Immature natural killer cell (primary cell): ENCODE measurements at regions not wholly inside any gene's neighbourhood (a gene's known extent, or its start where the extent isn't known, plus 50 kb on each side); places are given as distances from the start of the nearest gene placed in this dataset.

ENCODE experiments used
- DNase-seq, 3 donors: peaks; one replicate each; pipeline ENCODE4 v3.0.0; 2022; ENCODE audit warnings: mixed read lengths in 1 of 3
- H3K27ac Mint-ChIP-seq, 6 donors: one replicate each; pipeline ENCODE4 v1.8.0; 2020; ENCODE audit warnings: mixed read lengths in 6 of 6, mild to moderate bottlenecking in 5 of 6, inconsistent platforms in 4 of 6, moderate library complexity in 3 of 6
- H3K27me3 Mint-ChIP-seq, 3 donors: one replicate each; pipeline ENCODE4 v1.8.0; 2020 to 2021; ENCODE audit warnings: low read depth in 3 of 3, mild to moderate bottlenecking in 3 of 3, mixed read lengths in 3 of 3, moderate library complexity in 3 of 3, inconsistent platforms in 1 of 3
- H3K36me3 Mint-ChIP-seq, 3 donors: one replicate each; pipeline ENCODE4 v1.8.0; 2020; ENCODE audit warnings: mixed read lengths in 3 of 3, inconsistent platforms in 2 of 3, mild to moderate bottlenecking in 2 of 3
- H3K4me1 Mint-ChIP-seq, 2 donors: one replicate each; pipeline ENCODE4 v1.8.0; 2020; ENCODE audit warnings: inconsistent platforms in 2 of 2, mild to moderate bottlenecking in 2 of 2, mixed read lengths in 2 of 2, moderate library complexity in 1 of 2
- H3K4me3 Mint-ChIP-seq, 5 donors: one replicate each; pipeline ENCODE4 v1.8.0; 2020; ENCODE audit warnings: mild to moderate bottlenecking in 5 of 5, mixed read lengths in 5 of 5, inconsistent platforms in 3 of 5, moderate library complexity in 3 of 5
- H3K9me3 Mint-ChIP-seq, 6 donors: one replicate each; pipeline ENCODE4 v1.8.0; 2020; ENCODE audit warnings: mild to moderate bottlenecking in 6 of 6, mixed read lengths in 6 of 6, inconsistent platforms in 4 of 6, moderate library complexity in 3 of 6

DNA sequence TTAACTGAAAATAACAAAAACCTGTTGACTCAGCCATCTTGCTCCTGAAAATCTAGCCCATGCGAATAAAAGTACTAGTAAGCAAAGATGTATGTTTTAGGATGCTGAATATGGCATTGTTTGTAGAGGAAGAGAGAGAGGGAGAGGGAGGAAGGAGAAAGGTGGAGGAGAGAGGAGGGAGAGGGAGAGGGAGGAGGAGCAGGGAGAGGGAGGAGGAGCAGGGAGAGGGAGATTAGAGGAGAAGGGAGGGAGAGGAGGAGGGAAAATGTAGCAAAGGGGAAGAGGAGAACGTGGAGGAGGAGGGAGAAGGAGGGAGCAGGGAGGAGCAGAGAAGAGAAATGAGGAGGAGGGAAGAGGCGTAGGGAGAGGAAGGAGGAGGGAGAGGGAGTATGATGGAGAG, 324.5 kb upstream of the EEF2KMT start:
- H3K4me1 Mint-ChIP-seq = no peaks in the 10 kb centered on the region
- no peak overlapping the region for H3K4me3 Mint-ChIP-seq
- H3K36me3 Mint-ChIP-seq = no peaks in the 10 kb centered on the region
- no peak for DNase-seq
- no peak overlapping the region for H3K27ac Mint-ChIP-seq
- H3K27me3 Mint-ChIP-seq = peaks cover 0 to 9% (median 3%) of the 10 kb centered on the region in 3 donors
- no peaks in the 10 kb centered on the region for H3K9me3 Mint-ChIP-seq

DNA sequence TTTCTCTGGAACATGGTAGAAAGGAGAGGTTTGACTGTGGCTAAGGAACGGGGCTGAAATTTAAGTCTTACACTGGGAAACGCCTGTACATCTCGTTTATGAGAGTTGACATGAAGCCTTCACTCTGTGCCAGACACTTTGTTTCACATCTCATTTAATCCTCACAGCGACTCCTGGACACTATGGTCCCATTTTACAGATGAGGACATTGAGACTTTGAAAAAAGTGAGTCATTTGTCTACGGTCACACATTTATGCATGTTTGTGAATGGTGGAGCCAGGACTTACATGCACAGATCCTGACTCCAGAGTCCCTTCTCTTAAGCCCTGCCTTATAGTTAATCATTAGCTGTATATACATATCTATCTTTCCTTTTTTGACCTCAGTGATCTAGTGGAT, 318.4 kb upstream of the EEF2KMT start:
- Mint-ChIP-seq H3K4me1 (no peaks in the 10 kb centered on the region), H3K9me3 (no peaks in the 10 kb centered on the region), H3K27me3 (peaks cover 0 to 20% (median 3%) of the 10 kb centered on the region in 3 donors), H3K36me3 (no peaks in the 10 kb centered on the region), H3K27ac (no peak overlapping the region), H3K4me3 (no peak overlapping the region)
- no peak for DNase-seq

DNA sequence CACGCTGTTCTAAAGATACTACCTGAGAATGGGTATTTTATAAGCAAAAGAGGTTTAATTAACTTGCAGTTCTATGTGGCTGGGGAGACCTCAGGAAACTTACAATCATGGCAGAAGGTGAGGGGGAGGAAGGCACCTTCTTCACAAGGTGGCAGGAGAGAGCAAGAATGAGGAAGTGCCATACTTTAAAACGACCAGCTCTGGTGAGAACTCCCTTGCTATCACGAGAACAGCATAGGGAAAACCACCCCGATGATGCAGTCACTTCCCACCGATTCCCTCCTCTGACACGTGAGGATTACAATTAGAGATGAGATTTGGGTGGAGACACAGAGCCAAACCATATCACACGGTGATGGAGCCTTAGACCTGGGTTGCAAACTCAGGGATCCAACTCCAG, 317.5 kb upstream of the EEF2KMT start:
- H3K9me3 Mint-ChIP-seq = no peaks in the 10 kb centered on the region
- DNase-seq = no peak
- no peaks in the 10 kb centered on the region for H3K4me1 Mint-ChIP-seq
- H3K4me3 Mint-ChIP-seq = no peak overlapping the region
- no peak overlapping the region for H3K27ac Mint-ChIP-seq
- H3K27me3 Mint-ChIP-seq = peaks cover 1 to 20% (median 3%) of the 10 kb centered on the region in 3 donors
- no peaks in the 10 kb centered on the region for H3K36me3 Mint-ChIP-seq

DNA sequence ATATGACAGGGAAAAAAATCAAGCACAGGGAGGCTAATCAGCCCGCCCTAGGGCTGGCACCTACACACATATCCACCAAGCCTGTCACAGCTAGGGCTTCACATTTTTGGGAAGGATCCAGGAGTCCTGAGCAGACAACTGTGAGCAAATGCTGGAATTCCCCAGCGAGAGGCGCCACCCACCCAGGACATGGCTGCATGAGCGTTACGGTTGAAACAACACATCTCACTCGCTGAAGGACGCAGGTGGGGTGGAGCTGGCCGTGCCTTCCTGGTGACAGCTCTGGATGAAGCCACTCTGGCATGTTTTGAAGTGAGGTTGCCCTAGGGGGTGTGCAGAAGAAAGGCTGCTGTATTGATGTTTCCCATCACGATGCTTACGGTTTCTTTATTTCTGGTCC, 315.1 kb upstream of the EEF2KMT start:
- no peaks in the 10 kb centered on the region for H3K36me3 Mint-ChIP-seq
- H3K4me3 Mint-ChIP-seq = no peak overlapping the region
- no peak overlapping the region for H3K27ac Mint-ChIP-seq
- no peaks in the 10 kb centered on the region for H3K9me3 Mint-ChIP-seq
- DNase-seq = no peak
- no peaks in the 10 kb centered on the region for H3K4me1 Mint-ChIP-seq
- peaks cover 1 to 21% (median 3%) of the 10 kb centered on the region in 3 donors for H3K27me3 Mint-ChIP-seq

DNA sequence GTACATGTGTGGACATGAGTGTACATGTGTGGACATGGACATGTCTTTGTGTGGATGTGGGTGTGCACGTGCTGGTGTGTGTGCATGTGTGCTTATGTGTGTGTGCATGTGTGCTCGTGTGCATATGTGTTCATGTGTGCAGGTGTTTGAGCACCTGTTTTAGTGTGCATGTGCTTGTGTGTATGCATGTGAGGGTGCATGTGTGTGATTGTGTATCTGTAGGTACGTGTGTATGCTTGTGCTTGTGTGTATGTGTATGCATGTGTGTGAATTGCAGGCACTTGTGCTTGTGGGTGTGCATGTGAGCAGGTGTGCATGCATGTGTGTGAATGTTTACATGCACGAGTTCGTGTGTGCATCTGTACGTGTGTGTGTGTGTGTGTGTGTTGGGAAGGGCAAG, 300.6 kb upstream of the EEF2KMT start:
- no peaks in the 10 kb centered on the region for H3K4me1 Mint-ChIP-seq
- no peaks in the 10 kb centered on the region for H3K36me3 Mint-ChIP-seq
- DNase-seq = no peak
- no peak overlapping the region for H3K27ac Mint-ChIP-seq
- no peak overlapping the region for H3K4me3 Mint-ChIP-seq
- peaks cover 0 to 4% (median 3%) of the 10 kb centered on the region in 3 donors for H3K27me3 Mint-ChIP-seq
- peaks cover 0 to 2% (median 0%) of the 10 kb centered on the region in 6 donors for H3K9me3 Mint-ChIP-seq

DNA sequence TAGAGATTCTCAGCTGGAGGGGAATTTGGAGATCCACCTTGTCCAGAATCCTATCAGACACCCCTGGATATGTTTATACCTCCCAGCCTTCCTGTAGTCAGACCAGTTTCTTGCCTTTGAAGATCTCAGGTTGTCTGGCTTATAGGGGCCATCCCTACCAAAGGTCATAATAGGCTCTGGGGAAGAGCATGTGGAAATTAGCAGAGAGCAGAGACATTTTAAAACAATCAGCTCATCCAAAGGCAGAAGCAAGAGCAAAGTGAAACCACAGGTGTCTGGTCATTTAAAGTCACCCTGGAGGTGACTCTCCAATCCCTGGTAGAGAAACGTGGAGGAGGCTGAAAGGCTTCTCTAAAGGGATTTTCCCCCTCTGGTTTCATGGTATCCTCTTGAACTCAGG, 299.3 kb upstream of the EEF2KMT start:
- Mint-ChIP-seq H3K36me3 (no peaks in the 10 kb centered on the region), H3K27me3 (peaks cover 0 to 4% (median 3%) of the 10 kb centered on the region in 3 donors), H3K4me1 (no peaks in the 10 kb centered on the region), H3K27ac (no peak overlapping the region), H3K4me3 (no peak overlapping the region), H3K9me3 (peaks cover 0 to 2% (median 0%) of the 10 kb centered on the region in 6 donors)
- no peak for DNase-seq

DNA sequence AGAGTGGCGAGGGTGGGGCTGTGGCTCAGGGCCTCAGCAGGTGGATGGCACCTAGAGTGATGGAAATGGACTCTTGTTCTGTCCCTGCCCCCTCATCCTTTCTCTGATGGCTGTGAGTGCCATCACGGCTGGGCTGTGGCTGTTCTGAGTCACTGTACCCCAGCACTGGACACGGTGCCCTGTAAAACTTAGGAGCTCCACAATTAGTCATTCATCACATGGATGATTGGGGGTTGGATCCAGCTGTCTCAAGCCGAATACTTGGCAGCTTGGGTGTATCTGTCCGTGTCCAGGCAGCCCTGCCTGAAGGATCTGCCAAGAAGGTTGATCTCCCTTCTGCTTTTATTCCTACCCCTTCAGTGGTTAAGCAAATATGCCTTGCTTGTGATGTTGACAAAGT, 295.5 kb upstream of the EEF2KMT start:
- Mint-ChIP-seq H3K27me3 (peaks cover 0 to 6% (median 1%) of the 10 kb centered on the region in 3 donors), H3K4me3 (no peak overlapping the region), H3K36me3 (no peaks in the 10 kb centered on the region), H3K27ac (no peak overlapping the region), H3K9me3 (no peaks in the 10 kb centered on the region), H3K4me1 (no peaks in the 10 kb centered on the region)
- no peak for DNase-seq

DNA sequence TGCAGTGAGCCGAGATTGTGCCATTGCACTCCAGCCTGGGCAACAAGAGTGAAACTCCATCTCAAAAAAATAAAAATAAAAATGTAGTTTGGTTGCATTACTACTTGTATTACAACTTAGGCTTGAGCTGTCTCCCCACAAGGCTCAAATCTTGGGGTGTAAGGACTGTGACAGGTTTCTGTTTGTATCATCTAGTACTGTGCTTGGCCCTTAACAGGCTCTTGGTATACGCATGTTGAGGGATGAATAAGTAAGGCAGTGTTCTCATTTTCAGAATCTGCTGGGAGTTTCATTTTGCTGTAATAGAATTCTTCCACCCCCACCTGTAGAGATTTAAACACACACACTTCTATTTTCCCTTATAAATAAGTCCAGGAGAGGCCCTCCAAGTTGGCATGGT, 289.4 kb upstream of the EEF2KMT start:
- H3K9me3 Mint-ChIP-seq = no peaks in the 10 kb centered on the region
- H3K4me1 Mint-ChIP-seq = no peaks in the 10 kb centered on the region
- H3K4me3 Mint-ChIP-seq = no peak overlapping the region
- H3K27ac Mint-ChIP-seq = no peak overlapping the region
- no peaks in the 10 kb centered on the region for H3K36me3 Mint-ChIP-seq
- H3K27me3 Mint-ChIP-seq = peaks cover 1 to 6% (median 3%) of the 10 kb centered on the region in 3 donors
- DNase-seq = no peak

DNA sequence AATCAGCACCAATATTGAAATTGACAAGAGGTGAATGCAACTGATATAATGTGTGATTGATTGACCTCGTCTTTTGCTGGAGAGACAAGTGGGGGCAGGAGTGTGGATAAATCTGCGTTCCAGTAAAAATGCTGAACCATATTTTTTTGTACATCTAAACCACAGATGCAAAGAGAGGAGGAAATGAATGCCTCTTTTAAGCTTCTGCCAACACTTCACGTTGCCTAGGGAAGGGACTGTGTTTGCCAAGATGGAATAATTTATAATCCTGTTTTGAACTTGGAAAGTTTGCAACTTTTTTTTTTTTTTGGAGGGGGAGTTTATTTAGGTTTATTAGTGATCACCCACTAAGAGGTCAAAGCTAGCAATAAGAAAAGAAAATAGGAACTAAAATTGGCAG, 288.2 kb upstream of the EEF2KMT start:
- H3K27me3 Mint-ChIP-seq = peaks cover 0 to 6% (median 3%) of the 10 kb centered on the region in 3 donors
- H3K4me3 Mint-ChIP-seq = no peak overlapping the region
- H3K4me1 Mint-ChIP-seq = no peaks in the 10 kb centered on the region
- no peaks in the 10 kb centered on the region for H3K9me3 Mint-ChIP-seq
- no peak overlapping the region for H3K27ac Mint-ChIP-seq
- no peaks in the 10 kb centered on the region for H3K36me3 Mint-ChIP-seq
- no peak for DNase-seq

DNA sequence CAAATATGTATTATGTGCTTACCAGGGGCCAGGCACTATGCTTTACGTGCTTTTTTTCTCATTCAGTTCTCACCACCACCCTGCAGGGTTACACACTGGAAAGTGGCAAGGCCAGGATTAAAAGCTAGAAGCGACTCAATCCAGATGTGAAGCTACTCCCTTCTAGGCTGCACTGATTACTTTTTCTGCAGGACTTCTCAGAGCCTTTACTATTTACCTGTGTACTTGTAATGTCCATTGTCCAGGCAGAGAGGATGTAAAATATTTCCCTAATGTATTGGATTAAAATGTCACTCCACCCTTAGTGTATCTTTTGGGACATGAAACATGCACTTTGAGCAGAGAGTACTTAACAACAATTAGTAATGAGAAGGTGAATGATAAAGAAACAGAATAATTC, 287.5 kb upstream of the EEF2KMT start:
- H3K9me3 Mint-ChIP-seq = no peaks in the 10 kb centered on the region
- no peak overlapping the region for H3K4me3 Mint-ChIP-seq
- no peak overlapping the region for H3K27ac Mint-ChIP-seq
- no peaks in the 10 kb centered on the region for H3K36me3 Mint-ChIP-seq
- no peak for DNase-seq
- H3K27me3 Mint-ChIP-seq = peaks cover 0 to 6% (median 0%) of the 10 kb centered on the region in 3 donors
- H3K4me1 Mint-ChIP-seq = no peaks in the 10 kb centered on the region

DNA sequence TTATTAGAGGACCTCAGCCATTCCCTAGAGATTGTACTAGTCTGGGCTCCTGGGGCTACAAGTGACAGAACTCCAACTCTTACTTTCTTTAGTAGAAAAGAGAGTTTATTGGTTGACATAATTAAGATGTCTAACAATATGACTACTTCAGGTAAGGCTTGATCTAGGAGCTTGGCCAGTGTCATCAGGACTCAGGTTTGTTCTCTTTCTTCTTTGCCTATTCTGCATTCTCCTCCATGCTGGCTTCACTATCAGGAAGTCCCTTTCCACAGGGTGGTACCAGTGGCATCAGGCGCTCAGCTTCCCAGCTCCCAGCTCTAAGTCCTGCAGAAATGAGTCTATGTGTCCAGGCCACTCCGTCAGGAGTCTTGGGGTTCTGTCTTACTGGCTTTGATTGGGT, 286.1 kb upstream of the EEF2KMT start:
- H3K4me1 Mint-ChIP-seq = no peaks in the 10 kb centered on the region
- H3K36me3 Mint-ChIP-seq = no peaks in the 10 kb centered on the region
- no peak overlapping the region for H3K4me3 Mint-ChIP-seq
- DNase-seq = no peak
- no peak overlapping the region for H3K27ac Mint-ChIP-seq
- no peaks in the 10 kb centered on the region for H3K9me3 Mint-ChIP-seq
- peaks cover 0 to 6% (median 0%) of the 10 kb centered on the region in 3 donors for H3K27me3 Mint-ChIP-seq

DNA sequence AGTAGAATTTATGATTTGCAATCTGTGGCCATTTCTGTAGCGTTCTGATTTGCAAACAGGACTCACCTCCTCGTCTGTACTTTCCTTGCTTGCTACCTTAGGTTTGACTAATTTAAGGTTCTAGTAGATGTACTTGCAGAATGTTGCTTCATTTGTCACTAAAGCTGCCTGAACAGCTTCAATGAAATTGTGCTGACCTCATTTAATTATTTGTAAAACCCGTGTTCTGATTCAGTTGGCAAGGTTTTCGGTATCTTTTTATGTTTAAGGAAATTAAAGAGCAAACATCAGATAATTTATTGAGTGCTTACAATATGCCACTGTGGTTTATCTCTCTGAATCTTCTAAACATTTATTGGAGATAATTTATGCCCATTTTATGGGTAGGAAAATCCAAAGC, 284.9 kb upstream of the EEF2KMT start:
- H3K4me1 Mint-ChIP-seq = no peaks in the 10 kb centered on the region
- no peak overlapping the region for H3K27ac Mint-ChIP-seq
- H3K36me3 Mint-ChIP-seq = no peaks in the 10 kb centered on the region
- no peaks in the 10 kb centered on the region for H3K9me3 Mint-ChIP-seq
- H3K4me3 Mint-ChIP-seq = no peak overlapping the region
- H3K27me3 Mint-ChIP-seq = peaks cover 0 to 6% (median 0%) of the 10 kb centered on the region in 3 donors
- no peak for DNase-seq

DNA sequence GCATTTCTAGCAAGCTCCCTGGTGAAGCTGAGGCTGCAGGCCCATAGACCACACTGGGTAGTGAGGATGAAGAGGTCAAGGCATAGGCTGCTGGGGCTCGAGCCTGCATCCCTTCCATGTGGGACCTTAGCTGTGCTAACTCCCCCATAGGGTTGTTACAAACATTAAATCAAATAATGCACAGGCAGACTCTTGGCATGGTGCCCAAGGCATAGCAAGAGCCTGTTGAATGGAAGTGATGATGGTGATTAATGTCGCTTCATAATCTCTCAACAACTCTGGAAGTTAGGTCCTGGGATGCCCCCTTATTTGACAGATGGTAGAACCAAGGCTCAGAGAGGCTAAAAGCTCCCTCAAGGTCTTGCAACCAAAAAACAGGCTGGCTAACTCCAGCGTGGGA, 283.9 kb upstream of the EEF2KMT start:
- DNase-seq = no peak
- Mint-ChIP-seq H3K4me3 (no peak overlapping the region), H3K4me1 (no peaks in the 10 kb centered on the region), H3K9me3 (no peaks in the 10 kb centered on the region), H3K27ac (no peak overlapping the region), H3K27me3 (peaks cover 0 to 5% (median 0%) of the 10 kb centered on the region in 3 donors), H3K36me3 (no peaks in the 10 kb centered on the region)

DNA sequence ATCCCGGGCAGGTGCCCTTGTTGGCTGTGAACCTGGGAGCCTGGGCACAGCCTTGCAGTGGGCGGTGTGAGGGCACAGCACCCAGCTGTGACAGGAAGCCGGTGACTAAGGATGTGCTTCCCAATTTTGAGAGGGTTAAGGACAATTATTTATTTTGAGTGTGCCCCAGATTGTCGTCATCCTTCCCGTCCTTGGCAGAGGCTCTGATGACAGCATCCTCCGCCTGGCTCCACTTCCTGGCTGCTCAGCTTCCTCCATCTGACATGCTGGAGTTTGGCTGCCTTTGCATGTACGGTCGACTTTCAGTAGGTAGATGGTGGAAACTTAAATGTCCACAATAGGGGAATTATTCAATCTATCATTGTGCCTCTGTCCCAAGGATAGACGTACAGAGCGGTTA, 282.4 kb upstream of the EEF2KMT start:
- Mint-ChIP-seq H3K36me3 (no peaks in the 10 kb centered on the region), H3K27me3 (peaks cover 0 to 5% (median 3%) of the 10 kb centered on the region in 3 donors), H3K4me3 (no peak overlapping the region), H3K27ac (no peak overlapping the region), H3K9me3 (no peaks in the 10 kb centered on the region), H3K4me1 (no peaks in the 10 kb centered on the region)
- no peak for DNase-seq

DNA sequence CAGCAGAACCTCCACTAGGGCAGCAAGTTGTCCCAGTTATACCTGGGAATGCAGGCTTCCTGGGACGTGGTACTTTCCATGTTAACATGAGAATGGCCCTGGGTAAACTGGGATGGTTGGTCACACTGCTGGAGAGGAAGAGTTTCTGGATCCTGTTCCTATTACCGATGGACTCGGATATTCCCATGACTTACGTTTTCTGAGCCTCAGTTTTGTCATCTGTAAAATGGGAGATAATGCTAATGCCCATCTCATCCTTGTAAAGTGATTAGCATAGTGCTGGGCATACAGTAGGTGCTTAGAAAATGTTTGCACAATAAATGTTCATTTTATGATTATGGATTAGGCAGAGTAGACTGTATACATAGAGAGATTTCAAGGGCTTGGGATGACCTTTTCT, 280.9 kb upstream of the EEF2KMT start:
- no peaks in the 10 kb centered on the region for H3K4me1 Mint-ChIP-seq
- H3K27ac Mint-ChIP-seq = no peak overlapping the region
- DNase-seq = no peak
- no peaks in the 10 kb centered on the region for H3K36me3 Mint-ChIP-seq
- H3K4me3 Mint-ChIP-seq = no peak overlapping the region
- H3K27me3 Mint-ChIP-seq = peaks cover 0 to 7% (median 3%) of the 10 kb centered on the region in 3 donors
- no peaks in the 10 kb centered on the region for H3K9me3 Mint-ChIP-seq
